Activated CD8-positive, alpha-beta memory T cell treated with anti-CD3 and anti-CD28 coated beads, Interleukin-2, amount 50 U/mL, for 4 hours (primary cell): ENCODE measurements at regions not wholly inside any gene's neighbourhood (a gene's known extent, or its start where the extent isn't known, plus 50 kb on each side); places are given as distances from the start of the nearest gene placed in this dataset.
"Not testable (repeated sequence)": the region's sequence is repeated elsewhere in the genome, so short reads cannot be mapped to it uniquely, and the experiment has no call there.

Experiments used
- DNase-seq: peaks from one replicate; pipeline ENCODE4 v3.0.0-alpha.2; 2020

GRCh38 chr5:1748271-1748670 lies 51.4 kb downstream of the MRPL36 start:
- DNase-seq: no peak

- DNase-seq: no peak
Observed at GRCh38 chr5:1747803-1748085, 51.9 kb downstream of the MRPL36 start.

DNA sequence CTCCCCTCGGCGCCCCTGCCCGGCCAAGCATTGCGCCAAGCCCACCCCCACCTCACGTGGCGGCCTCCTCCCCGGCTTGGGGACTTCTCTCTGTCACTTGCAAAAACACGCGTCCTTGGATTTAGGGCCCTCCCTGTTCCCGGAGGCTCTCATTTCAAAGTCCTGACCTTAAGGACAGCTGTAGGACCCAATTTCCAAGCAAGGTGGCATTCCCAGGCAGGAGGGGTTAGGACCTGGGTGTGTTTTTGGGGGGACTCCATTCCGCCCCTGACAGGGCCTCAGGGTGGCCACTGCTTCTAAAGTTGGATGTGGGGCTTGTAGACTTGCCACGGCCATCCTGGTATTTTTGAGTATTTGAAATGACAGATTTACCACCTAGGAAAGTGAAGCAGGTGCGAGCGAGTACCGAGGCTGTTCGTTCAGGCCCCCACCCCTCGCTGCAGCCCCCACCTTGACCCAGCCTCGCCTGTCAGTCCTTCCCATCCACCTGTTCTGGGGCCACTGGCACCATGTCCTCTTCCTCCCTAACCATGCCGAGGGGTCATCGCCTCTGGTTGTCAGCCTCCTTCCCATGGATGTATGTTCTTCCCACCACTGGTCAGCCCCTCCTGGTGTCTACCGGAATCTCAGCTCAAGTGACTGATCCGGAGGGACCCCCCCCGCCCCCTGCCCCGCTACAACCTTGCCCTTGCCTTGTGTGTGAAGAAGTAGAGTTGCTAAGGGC lies 52.4 kb downstream of the MRPL36 start:
- DNase-seq: no peak

DNA sequence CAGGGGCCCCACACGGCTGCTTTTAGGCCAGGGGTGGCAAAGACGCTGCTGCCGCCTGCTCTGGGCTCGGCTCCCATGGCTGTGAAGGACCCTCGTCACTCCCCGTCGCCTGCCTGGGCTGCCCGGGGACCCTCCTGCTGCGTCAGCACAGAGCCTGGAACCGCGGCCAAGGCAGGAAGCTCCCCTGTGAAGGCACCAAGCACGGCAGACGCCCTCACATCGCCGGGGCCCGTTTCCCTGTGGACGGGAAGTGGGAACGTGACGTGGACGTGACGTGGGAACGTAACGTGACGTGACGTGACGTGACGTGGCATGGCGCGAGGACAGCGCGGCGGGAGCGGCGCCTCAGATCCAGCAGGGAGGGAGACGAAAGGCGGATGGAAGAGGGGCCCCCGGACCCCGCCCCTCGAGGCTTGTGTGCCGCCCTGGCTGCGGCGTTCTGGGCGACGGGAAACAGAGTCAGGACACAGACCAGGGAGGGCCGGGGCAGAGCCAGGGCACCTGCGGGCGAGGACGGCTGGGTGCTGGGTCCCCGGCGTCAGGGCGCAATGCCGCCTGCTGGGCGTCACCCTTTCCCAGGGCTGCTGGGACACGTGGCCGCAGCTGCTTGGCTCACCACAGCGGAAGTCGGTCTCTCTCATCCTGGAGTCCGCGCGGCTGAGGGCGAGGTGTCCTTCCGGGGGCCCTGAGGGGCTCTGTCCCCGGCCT lies 53.1 kb downstream of the MRPL36 start:
- DNase-seq: no peak

DNA sequence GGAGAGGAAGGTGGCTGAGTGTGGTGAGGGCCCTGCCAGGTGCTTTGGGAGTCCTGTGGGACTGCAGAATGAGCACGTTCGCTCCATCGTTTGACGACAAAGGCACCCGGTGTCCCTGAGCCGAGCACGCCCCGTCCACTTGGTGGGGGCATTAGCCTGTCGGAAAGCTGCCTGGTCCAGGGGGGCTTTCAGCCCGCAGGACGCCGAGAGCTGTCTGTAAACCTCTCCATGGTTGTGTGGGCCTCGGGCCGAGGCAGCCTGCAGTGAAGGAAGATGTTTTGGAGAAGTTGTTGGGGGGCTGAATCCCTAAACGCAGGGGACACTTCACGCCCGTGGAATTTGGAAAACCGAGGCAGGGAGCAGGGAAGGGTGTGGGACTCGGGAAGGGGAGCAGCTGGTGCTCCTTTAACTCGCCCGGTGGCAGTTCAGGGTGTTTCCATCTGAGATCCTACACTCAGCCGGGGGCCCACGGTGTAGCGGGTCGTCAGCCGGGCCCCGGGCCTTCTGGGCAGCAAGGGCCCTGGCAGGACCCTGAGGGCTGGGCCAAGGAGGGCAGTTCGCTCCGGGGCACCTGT lies 53.8 kb downstream of the MRPL36 start:
- no peak for DNase-seq

- DNase-seq: no peak
Observed at GRCh38 chr5:1745123-1745795, 54.4 kb downstream of the MRPL36 start.

DNA sequence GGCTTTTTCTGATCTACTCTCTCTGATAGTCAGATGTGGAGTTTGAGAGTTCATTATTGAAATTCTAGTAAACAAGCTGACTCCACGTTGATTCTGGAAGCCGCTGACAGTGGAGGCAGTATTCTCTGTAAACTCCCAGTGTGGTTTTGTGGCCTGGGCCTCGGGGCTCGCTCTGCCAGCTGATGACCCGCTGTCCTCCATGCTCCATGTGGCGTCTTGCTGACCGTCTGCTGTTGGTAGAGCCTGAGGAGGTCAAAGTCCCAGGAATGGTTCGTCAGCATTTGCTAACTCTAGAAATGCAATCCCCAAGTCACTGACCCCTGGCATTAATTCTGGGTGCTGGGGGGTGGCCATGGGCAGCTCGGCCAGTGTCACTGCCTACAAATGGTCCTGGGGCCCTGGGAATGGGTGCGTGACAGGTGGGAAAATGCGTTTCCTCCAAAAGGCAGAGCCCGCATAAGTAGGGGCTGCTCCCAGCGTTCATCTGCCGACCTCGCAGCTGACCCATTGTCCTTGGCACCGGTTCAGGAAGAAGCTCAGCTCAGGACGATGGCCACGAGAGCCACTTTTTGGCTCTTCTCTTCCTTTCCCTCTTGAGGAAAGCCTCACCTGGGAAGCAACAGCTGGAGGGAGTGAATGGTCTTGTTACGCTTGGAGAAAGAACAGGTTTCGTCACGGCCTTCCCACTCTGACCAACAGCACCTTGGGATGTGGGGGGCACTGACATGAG lies 55.1 kb downstream of the MRPL36 start:
- DNase-seq: no peak

DNA sequence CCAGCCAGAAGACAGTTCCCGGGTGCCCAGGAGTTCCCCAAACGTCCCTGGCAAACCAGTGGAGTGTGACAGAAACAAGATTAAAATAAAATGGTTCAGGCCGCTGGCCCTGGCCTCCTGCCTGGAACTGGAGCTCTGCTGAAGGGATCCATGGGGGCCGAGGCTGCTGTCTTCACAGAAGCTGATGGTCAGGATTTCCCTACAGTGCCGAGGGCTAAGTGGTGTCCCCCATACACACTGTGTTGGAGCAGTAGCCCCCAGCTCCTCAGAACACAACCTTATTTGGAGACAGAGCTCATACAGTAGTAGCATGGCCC lies 55.9 kb downstream of the MRPL36 start:
- DNase-seq: no peak

DNA sequence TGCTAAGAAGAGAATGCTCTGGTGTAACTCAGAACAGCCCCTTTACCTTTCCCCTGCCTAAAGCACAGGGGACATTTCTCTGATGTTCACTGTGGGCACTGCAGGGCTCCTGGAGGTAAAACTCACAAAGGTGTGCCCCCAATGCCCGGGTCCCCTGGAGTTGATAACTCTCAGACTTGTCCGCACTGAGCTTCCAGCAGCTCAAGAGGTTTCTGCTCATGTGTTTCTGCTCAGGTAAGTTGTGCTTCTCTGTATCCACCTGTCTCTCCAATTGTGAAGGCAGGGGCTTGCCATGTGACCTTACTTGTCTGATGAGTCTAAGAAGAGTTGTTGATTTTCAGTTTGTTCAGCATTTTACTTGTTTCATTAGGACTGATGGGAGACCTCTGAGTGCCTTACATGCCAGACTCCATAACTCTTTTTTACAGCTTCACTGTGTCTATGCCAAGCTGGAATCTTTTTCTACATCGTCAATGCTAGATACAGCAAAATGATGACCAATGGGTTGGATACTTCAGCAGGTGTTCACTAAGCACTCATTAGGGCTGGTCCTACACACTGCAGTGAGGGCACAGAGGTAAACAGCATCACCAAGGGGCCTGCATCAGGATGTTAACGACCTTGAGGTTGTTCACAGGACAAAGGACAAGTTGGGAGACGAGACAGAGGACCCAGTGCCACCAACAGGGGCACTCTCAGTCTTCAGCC lies 56.4 kb downstream of the MRPL36 start:
- no peak for DNase-seq

DNA sequence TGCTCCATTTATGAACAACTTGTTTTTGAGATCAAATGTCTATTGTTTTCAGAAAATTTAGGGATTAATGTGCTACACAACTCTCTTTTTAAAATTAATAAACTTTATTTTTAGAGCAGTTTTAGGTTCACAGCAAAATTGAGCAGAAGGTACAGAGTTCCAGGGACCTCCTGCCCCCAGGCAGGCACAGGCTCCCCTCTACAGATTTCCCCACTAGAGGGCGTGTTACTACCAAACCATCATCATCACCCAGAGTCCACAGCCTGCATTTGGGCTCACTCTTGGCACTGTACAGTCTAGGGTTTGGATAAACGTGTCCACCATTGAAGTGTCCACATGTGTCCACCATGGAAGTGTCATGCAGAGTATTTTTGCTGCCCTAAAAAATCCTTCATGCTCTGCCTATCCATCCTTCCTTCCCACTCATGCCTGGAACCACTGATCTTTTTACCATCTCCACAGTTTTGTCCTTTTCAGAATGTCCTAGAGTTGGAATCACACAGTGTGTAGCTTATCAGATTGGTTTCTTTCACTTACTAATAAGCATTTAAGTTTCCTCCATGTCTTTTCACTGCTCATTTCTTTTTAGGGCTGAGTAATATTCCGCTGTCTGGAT lies 61.7 kb downstream of the MRPL36 start:
- peak; percentile 40 for DNase-seq

DNA sequence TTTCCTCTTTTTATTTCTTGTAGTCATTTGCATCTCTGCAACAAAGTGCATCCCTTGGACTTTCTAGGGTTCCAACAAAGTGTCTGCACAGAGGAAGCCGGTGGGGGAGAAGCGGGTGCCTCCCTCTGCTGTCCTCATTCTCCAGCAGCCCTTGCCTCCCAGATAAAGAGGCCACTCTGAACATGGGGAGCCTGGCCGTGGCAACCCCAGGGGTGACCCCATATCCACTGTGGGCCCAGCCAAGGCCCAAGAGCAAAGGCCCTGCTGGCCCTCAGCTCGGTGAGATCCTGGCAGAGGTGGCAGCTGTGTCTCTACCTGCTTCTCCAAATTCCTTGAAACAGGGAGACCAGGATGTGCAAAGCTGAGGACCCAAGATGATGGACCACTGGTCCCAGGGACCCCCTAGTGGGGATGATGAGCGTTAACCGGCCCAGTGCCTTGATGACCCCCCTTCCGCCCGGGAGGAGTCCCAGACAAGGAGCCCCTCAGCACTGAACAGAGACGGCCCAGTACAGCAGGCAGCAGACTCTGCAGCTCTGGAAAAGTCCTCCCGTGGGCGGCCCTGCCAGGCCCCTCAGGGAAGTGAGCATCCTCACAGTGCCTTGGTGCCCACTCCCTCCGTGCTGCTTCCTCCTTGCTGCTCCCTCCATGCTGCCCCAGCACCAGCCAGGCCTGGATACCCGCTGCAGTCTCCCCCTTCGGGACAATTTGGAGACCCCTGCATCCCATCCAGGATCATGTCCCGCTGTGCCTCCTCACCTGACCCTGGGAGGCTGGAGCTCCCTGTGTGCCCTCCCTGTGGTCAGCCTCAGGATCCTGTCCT lies 62.5 kb downstream of the MRPL36 start:
- DNase-seq: no peak

- no peak for DNase-seq
Observed at GRCh38 chr5:1736065-1736464, 63.6 kb downstream of the MRPL36 start.

- no peak for DNase-seq
Observed at GRCh38 chr5:1735320-1735970, 64.2 kb downstream of the MRPL36 start.

GRCh38 chr5:1734908-1735289 lies 64.7 kb downstream of the MRPL36 start:
- DNase-seq: no peak

DNA sequence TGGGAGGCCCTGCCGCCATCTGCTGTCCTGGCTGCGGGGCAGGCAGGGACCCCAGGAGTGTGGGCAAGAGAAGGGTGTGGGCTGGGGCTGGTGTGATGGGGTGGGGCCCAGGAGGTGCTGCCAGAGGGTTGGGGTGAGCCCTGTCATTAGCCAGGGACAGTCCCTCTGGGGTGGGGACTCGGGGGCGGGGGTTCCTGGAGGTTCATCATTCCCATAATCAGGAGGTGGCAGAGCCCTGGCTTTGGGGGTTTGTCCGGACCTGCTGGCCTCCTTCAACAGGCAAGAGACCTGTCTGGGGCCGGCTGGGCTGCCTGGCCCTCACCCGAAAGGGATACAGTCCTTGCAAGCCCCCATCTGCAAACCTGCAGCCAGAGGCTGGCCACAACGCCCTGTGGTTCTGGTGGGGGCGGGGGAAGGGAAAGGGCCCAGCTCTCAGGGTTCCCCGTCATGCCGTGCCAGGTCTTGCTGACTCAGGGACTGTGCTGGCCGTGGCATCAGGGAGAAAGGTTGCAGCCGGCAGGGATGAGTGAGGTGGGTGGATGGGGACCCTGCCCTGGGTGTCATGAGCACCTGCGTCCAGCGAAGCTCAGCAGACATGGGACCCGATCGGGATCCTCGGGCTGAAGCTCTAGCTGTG lies 65.2 kb downstream of the MRPL36 start:
- no peak for DNase-seq

DNA sequence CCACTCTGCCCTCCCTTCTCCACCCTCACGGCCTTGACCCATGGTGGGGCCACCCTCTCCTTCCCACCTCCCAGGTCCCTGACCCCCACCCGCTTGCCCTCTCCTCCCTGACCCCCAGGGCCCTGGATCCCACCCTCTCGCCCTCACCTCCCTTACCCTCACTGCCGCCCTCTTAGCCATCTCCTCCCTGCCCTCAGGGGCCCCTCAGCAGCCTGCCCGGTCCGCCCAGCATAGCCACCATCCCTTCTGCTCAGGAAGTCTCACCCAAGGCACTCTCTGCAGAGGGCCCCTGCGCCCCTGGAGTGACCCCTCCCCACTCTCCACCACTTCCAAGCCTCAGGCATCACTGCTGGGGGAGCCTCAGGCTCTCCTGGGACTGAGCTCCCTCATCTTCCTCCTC lies 66.3 kb downstream of the MRPL36 start:
- DNase-seq: no peak

- DNase-seq: no peak
Observed at GRCh38 chr5:1732945-1733344, 66.7 kb downstream of the MRPL36 start.

GRCh38 chr5:1732238-1732941 lies 67.2 kb downstream of the MRPL36 start:
- DNase-seq: no peak

DNA sequence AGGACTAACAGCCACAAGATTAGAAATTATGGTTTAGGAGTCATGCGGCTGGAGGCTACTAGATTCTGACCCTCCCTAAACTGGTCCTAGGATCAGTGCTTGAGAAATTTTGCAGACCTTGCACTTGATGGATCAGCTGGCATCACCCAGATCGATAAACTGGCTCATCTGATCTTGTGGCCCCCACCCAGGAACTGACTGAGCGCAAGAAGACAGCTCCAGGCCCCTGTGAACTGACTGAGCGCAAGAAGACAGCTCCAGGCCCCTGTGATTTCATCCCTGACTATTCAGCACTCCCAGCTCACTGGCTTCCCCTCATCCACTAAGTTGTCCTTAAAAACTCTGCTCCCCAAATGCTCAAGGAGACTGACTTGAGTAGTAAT lies 67.8 kb downstream of the MRPL36 start:
- DNase-seq: not testable (repeated sequence)
